SKM-1 treated with dmso at 0.1 percent for 144 hours (cell line): ENCODE measurements at regions not wholly inside any gene's neighbourhood (a gene's known extent, or its start where the extent isn't known, plus 50 kb on each side); places are given as distances from the start of the nearest gene placed in this dataset.
"Not testable (repeated sequence)": the region's sequence is repeated elsewhere in the genome, so short reads cannot be mapped to it uniquely, and the experiment has no call there.

Experiments
- DNase-seq: peaks from one replicate; lab custom pipeline; 2025; ENCODE audit not compliant: unreplicated experiment; lab: John Stamatoyannopoulos, UW

GRCh38 chr4:20196476-20196875, 55.2 kb upstream of the SLIT2 start:
- no peak for DNase-seq

GRCh38 chr4:20195071-20195885, 56.4 kb upstream of the SLIT2 start:
- DNase-seq = no peak

GRCh38 chr4:20194123-20195013, 57.3 kb upstream of the SLIT2 start:
- DNase-seq = no peak

- no peak for DNase-seq
Measured at GRCh38 chr4:20193141-20193936, 58.4 kb upstream of the SLIT2 start.

GRCh38 chr4:20192736-20193135, 59.0 kb upstream of the SLIT2 start:
- DNase-seq = no peak

GRCh38 chr4:20185103-20185502, 66.6 kb upstream of the SLIT2 start:
- no peak for DNase-seq

GRCh38 chr4:20183131-20183530, 68.6 kb upstream of the SLIT2 start:
- DNase-seq = not testable (repeated sequence)

GRCh38 chr4:20181926-20182325, 69.8 kb upstream of the SLIT2 start:
- no peak for DNase-seq

GRCh38 chr4:20180509-20180908, 71.2 kb upstream of the SLIT2 start:
- no peak for DNase-seq

GRCh38 chr4:20178902-20179576, 72.7 kb upstream of the SLIT2 start:
- no peak for DNase-seq

- DNase-seq = no peak
Measured at GRCh38 chr4:20176881-20177280, 74.8 kb upstream of the SLIT2 start.

- no peak for DNase-seq
Measured at GRCh38 chr4:20172070-20172760, 79.5 kb upstream of the SLIT2 start.

- DNase-seq = no peak
Measured at GRCh38 chr4:20166544-20166943, 85.2 kb upstream of the SLIT2 start.

- DNase-seq = no peak
Measured at GRCh38 chr4:20159516-20159915, 92.2 kb upstream of the SLIT2 start.

- DNase-seq = no peak
Measured at GRCh38 chr4:20158195-20158594, 93.5 kb upstream of the SLIT2 start.

- no peak for DNase-seq
Measured at GRCh38 chr4:20151436-20151835, 100.3 kb upstream of the SLIT2 start.

- not testable (repeated sequence) for DNase-seq
Measured at GRCh38 chr4:20149143-20149542, 102.6 kb upstream of the SLIT2 start.

GRCh38 chr4:20137176-20137575, 114.5 kb upstream of the SLIT2 start:
- no peak for DNase-seq

GRCh38 chr4:20127626-20128025, 124.1 kb upstream of the SLIT2 start:
- DNase-seq = no peak

GRCh38 chr4:20126906-20127305, 124.8 kb upstream of the SLIT2 start:
- no peak for DNase-seq
